Urinary bladder (tissue), 3 donors: ENCODE measurements at regions not wholly inside any gene's neighbourhood (a gene's known extent, or its start where the extent isn't known, plus 50 kb on each side); places are given as distances from the start of the nearest gene placed in this dataset.

ENCODE experiments used
- DNase-seq: peaks from one replicate; pipeline ENCODE4 v3.0.0-alpha.2; 2015; ENCODE audit errors: extremely low spot score
- H3K27ac ChIP-seq: one replicate; pipeline ENCODE4 v1.5.1; 2013; ENCODE audit warnings: low read depth, mild to moderate bottlenecking, moderate library complexity
- H3K36me3 ChIP-seq: one replicate; pipeline ENCODE4 v1.6.1; 2013; ENCODE audit warnings: mild to moderate bottlenecking, moderate library complexity; ENCODE audit not compliant: insufficient read depth
- H3K4me1 ChIP-seq: one replicate; pipeline ENCODE4 v1.6.1; 2013; ENCODE audit warnings: mild to moderate bottlenecking, moderate library complexity; ENCODE audit not compliant: insufficient read depth
- H3K4me3 ChIP-seq: one replicate; pipeline ENCODE4 v1.5.1; 2013; ENCODE audit warnings: low read depth, low read length
- WGBS: extraction: QIAGEN DNeasy Blood & Tissue Kit; methylation state at CpG from one replicate; pipeline ENCODE4 v1.1.7; 2013; 5-methylcytosine and 5-hydroxymethylcytosine counted together
- donor health status: healthy with polysubstance abuse.
- donor health status: healthy.

DNA sequence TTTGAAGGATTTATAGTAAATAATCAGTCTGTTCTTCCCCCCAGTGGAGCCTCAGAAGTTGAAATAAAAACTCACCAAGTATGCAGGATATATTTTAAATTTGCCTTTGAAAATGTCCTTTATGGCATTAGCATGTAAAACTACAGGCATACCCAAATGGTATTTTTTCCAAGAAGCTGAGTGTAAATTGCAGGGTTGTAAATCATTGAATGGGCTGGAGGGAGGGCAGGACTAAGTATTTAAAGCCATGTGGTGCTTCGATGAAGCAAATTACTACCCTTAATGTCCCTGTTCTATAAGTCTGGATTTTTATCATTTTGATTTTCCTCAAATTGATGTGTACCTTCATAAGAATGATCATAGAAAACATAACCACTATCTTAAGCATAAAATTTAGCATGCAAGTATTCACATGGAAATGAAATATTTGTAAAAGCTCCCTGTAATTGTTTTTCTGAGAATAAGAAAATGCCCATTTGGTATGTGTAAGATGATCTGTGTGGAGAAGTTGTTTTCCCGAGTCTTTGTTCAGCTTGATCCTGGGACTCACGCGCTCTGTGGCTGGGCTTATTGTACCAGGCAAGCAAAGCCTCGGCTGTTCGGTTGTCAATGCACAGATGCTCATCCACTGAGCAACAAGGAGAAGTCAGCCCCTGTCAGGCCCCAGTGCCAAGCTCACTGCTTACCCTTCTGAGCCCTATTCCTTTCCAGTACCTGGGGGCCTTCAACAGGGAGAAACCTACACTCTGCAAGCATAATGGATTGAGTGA, 66.7 kb downstream of the CD164 start:
- Histone ChIP-seq H3K4me3 (no peak overlapping the region), H3K4me1 (no peaks in the 10 kb centered on the region), H3K27ac (no peak overlapping the region), H3K36me3 (no peaks in the 10 kb centered on the region)
- no peak for DNase-seq
- WGBS, result 75% methylated on average over 6 of the region's 6 CpGs

DNA sequence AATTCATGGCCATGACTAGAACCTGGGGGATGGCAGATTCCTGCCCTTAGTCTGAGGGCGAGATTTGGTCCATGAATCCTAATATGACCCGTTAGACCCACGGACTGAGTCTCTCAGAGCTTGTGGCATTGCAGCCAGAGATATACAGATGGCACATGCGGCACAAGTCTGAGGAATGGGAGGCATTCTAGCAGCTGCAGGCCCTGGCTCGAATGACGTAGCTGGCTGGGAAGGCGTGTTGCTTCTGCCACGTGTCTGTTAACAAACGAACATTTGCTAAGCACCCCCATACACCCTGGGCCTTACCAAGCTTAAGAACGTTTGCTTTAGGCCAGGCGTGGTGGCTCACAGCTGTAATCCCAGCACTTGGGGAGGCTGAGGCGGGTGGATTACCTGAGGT, 68.0 kb downstream of the CD164 start:
- H3K4me3 ChIP-seq, result no peak overlapping the region
- H3K27ac ChIP-seq, result no peak overlapping the region
- WGBS, result 82% methylated on average over 12 of the region's 12 CpGs
- no peaks in the 10 kb centered on the region for H3K4me1 ChIP-seq
- H3K36me3 ChIP-seq, result no peaks in the 10 kb centered on the region
- no peak for DNase-seq

GRCh38 chr6:109313139-109313538, 69.1 kb downstream of the CD164 start:
- H3K27ac ChIP-seq, result no peak overlapping the region
- no peak for DNase-seq
- 95% methylated on average over 5 of the region's 5 CpGs for whole genome bisulfite sequencing

DNA sequence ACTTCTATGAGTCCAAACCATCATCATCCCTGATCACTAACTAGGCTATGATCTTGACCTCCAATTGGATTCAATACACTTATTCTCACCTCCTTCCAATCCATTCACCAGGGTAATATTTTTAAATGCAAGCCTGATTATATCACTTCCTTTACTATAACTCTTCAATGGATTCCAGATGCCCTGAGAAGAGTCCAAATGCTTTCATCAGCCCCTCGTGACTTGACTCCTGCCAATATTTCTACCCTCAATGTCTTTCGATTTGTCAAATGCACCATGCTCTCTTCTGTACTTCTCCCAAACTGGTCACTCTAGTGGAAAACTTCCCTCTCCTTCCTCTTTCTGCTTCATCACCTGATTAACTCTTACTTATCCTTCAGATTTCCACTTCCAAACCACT, 70.8 kb downstream of the CD164 start:
- Histone ChIP-seq H3K36me3 (no peaks in the 10 kb centered on the region), H3K27ac (no peak overlapping the region), H3K4me3 (no peak overlapping the region), H3K4me1 (no peaks in the 10 kb centered on the region)
- DNase-seq, result no peak
- 85% methylated on average over 2 of the region's 2 CpGs for WGBS

More at GRCh38 chr6:109313139-109313538, 69.1 kb downstream of the CD164 start:
- Histone ChIP-seq H3K36me3 (no peaks in the 10 kb centered on the region), H3K4me1 (no peaks in the 10 kb centered on the region), H3K4me3 (no peak overlapping the region)

GRCh38 chr6:109309917-109310316, 72.3 kb downstream of the CD164 start:
- Histone ChIP-seq H3K27ac (no peak overlapping the region), H3K4me1 (no peaks in the 10 kb centered on the region), H3K36me3 (no peaks in the 10 kb centered on the region), H3K4me3 (no peak overlapping the region)
- WGBS, result 78% methylated on average over 5 of the region's 5 CpGs
- no peak for DNase-seq

GRCh38 chr6:109308018-109308492, 74.2 kb downstream of the CD164 start:
- Histone ChIP-seq H3K4me1 (no peaks in the 10 kb centered on the region), H3K36me3 (no peaks in the 10 kb centered on the region), H3K4me3 (no peak overlapping the region), H3K27ac (no peak overlapping the region)
- WGBS, result 58% methylated on average over 5 of the region's 5 CpGs
- DNase-seq, result no peak

DNA sequence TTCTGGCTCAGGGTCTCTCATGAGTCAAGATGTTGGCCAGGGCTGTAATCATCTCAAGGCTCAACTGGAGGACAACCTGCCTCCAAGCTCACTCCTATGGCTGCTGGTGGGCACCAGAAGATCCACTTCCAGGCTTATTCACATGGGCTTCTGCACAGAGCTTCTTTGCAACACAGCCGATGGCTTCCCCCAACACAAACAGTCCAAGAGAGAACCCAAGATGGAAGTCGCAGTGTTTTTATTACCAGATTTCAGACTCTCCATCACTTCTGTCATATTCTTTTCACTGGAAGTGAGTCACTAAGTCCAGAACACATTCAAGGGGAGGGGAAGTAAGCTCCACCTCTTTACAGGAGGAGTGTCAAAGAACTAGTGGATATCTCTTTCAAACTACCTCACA, 75.5 kb downstream of the CD164 start:
- Histone ChIP-seq H3K4me1 (no peaks in the 10 kb centered on the region), H3K36me3 (no peaks in the 10 kb centered on the region), H3K27ac (no peak overlapping the region), H3K4me3 (no peak overlapping the region)
- WGBS, result 98% methylated on average over 2 of the region's 2 CpGs
- DNase-seq, result no peak

DNA sequence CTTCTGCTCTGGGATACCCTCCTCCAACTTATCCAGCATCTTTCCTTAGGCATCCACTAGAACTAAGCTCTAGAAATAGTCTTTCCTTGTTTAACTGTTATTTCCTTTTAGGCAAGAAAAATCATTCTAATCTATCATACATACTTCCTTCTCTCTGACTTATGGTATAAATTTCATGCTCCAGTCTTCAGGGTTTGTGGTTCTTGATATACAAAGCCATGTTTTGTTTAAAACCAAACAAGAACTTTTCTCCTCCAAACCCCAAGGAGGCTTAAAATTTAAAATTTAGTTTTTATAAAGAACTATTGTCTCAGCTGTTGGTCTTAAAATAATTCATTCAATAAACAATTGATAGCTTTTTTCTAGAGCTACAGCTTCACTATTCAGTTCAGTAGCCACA, 77.2 kb downstream of the CD164 start:
- Histone ChIP-seq H3K4me3 (no peak overlapping the region), H3K36me3 (no peaks in the 10 kb centered on the region), H3K4me1 (no peaks in the 10 kb centered on the region), H3K27ac (no peak overlapping the region)
- no peak for DNase-seq

DNA sequence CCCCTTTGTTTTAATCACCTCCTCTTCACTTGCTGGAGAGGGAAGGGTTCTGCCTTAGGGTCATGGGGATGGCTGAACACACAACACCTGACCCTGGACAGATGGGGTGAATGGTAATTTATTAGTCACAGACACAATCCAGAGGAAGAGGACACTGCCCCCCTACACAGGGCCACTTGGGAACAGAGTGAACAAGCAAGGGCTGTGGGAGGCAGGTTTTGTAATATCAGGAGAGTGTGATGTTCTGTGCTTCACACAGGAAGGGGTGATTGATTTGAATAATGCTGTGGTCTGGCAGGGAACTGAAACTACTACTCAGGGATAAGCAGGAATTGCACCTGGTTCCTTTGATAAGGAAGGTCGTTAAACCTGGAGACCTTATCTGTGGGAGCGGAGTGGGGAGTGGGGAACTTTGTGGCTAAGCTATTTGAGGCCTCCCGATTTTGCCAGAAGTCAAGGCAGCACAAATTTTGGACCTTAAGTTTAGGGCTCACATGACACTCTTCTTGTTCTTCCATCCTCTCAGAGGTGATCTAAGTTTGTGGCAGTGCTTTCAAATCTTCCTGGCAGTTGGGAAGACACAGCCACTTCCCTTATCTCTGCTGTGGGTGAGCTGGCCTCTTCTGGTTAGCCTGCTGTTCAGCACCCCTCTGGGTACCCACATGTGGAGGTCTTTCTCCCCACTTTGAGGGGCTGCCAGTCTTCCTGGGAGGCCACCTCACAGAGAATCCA, 77.8 kb downstream of the CD164 start:
- no peak overlapping the region for H3K4me3 ChIP-seq
- H3K36me3 ChIP-seq, result no peaks in the 10 kb centered on the region
- H3K27ac ChIP-seq, result no peak overlapping the region
- no peak for DNase-seq
- no peaks in the 10 kb centered on the region for H3K4me1 ChIP-seq
- 54% methylated on average over 3 of the region's 3 CpGs for WGBS

DNA sequence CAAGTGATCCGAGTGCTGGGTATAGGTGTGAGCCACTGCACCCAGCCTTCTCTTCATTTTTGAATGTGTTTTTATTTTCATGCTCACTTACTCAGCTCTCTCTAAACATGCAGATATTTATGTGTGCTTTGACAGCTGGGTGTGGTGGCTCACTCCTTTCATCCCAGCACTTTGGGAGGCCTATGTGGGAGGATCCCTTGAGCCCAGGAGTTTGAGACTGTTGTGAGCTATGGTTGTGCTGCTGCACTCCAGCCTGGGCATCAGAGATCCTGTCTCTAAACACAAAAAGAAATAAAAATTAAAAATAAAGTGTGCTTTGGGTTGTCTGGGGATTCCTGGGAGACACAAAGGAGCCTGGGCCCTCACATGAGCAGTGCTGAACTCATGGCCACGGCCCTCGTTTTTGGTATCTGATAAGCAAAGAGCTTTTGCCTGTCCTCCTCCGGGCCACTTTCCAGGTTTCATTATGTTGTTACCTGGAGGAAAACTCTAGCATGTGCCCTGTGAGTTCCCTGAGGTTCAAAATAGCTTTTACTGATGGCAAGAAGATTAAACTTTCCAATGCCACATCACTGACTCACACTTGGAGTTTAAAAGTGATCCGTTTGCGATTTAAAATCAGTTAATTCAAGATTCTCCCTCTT, 78.5 kb downstream of the CD164 start:
- H3K4me1 ChIP-seq, result no peaks in the 10 kb centered on the region
- DNase-seq, result no peak
- WGBS, result 51% methylated on average over 6 of the region's 6 CpGs
- H3K36me3 ChIP-seq, result no peaks in the 10 kb centered on the region
- no peak overlapping the region for H3K4me3 ChIP-seq
- no peak overlapping the region for H3K27ac ChIP-seq

GRCh38 chr6:109303164-109303563, 79.1 kb downstream of the CD164 start:
- Histone ChIP-seq H3K27ac (no peak overlapping the region), H3K36me3 (no peaks in the 10 kb centered on the region), H3K4me1 (no peaks in the 10 kb centered on the region), H3K4me3 (no peak overlapping the region)
- DNase-seq, result no peak
- WGBS, result 56% methylated on average over 4 of the region's 4 CpGs

- H3K4me1 ChIP-seq, result no peaks in the 10 kb centered on the region
- WGBS, result 94% methylated on average over 4 of the region's 4 CpGs
- no peaks in the 10 kb centered on the region for H3K36me3 ChIP-seq
- no peak for DNase-seq
- H3K27ac ChIP-seq, result no peak overlapping the region
- no peak overlapping the region for H3K4me3 ChIP-seq
Observed at GRCh38 chr6:109302176-109302575, 80.1 kb downstream of the CD164 start.

DNA sequence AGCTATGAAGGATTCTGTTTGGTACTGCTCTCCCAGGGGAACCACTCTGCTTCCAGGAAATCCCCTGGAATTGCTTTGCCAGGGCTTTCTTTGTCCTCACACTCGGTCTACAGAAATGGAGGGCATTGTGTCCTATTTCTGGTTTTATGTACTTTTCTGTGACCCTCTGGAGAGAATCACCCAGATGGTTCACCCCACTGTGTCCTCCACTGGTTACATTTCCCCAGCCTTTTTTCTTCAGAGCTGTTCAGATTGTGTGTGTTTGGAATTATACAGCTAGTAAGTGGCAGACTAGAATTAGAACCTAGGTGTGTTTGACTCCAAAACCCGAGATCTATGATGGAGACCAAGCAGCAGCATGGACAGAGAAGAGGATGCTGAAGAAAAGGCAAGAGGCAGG, 80.8 kb downstream of the CD164 start:
- 61% methylated on average over 2 of the region's 2 CpGs for WGBS
- no peak overlapping the region for H3K4me3 ChIP-seq
- no peaks in the 10 kb centered on the region for H3K4me1 ChIP-seq
- no peak overlapping the region for H3K27ac ChIP-seq
- DNase-seq, result no peak
- H3K36me3 ChIP-seq, result no peaks in the 10 kb centered on the region

- no peak overlapping the region for H3K27ac ChIP-seq
- H3K4me1 ChIP-seq, result no peaks in the 10 kb centered on the region
- DNase-seq, result no peak
- WGBS, result 83% methylated on average over 1 of the region's 1 CpG
- H3K36me3 ChIP-seq, result no peaks in the 10 kb centered on the region
- H3K4me3 ChIP-seq, result no peak overlapping the region
Observed at GRCh38 chr6:109300874-109301273, 81.4 kb downstream of the CD164 start.
